ENCODE measurements at regions not wholly inside any gene's neighbourhood (a gene's known extent, or its start where the extent isn't known, plus 50 kb on each side); places are given as distances from the start of the nearest gene placed in this dataset.
A peak's percentile ranks its signal among the peaks of the same experiment; 100 is the strongest.

DNA sequence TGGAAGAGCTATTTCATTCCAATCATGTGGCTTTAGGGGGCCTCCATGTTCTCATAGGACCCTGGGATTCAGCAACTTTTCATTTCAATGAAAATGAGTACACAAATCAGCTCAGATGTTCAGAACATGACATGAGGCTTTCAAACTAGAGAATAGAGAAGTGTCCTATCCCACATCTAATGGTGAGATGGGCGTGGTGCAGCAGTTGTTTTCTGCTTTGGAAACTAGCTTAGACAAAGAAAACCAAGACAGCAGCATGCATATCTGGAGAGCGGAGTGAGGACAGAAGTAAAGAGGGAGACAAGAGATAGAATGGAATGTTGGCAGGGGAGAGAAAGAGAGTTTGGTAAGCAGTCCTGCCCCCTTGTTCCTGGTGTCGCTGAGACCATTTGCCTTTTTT, 1009.1 kb upstream of the IGFBP7 start:
- no peak overlapping the region for H3K4me3 ChIP-seq
- intact Hi-C loops (cut with DNase I) = no loop called here
- no peak for TF ChIP-seq POLR2AphosphoS5 (IDR thresholded peaks at IDR 0.05; ENCODE audit: insufficient read depth in 1 of 2, low read depth in 1 of 2)
- TF ChIP-seq POLR2A (IDR thresholded peaks at IDR 0.05) = no peak
- TF ChIP-seq, protein P1, sequence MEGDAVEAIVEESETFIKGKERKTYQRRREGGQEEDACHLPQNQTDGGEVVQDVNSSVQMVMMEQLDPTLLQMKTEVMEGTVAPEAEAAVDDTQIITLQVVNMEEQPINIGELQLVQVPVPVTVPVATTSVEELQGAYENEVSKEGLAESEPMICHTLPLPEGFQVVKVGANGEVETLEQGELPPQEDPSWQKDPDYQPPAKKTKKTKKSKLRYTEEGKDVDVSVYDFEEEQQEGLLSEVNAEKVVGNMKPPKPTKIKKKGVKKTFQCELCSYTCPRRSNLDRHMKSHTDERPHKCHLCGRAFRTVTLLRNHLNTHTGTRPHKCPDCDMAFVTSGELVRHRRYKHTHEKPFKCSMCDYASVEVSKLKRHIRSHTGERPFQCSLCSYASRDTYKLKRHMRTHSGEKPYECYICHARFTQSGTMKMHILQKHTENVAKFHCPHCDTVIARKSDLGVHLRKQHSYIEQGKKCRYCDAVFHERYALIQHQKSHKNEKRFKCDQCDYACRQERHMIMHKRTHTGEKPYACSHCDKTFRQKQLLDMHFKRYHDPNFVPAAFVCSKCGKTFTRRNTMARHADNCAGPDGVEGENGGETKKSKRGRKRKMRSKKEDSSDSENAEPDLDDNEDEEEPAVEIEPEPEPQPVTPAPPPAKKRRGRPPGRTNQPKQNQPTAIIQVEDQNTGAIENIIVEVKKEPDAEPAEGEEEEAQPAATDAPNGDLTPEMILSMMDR (IDR thresholded peaks at IDR 0.05) = no peak
- H3K9me3 ChIP-seq = no peaks in the 10 kb centered on the region
- no peaks in the 10 kb centered on the region for H3K36me3 ChIP-seq
- no peak for DNase-seq (ENCODE audit: extremely low spot score in 2 of 2)
- no peak overlapping the region for H3K27ac ChIP-seq
- no peaks in the 10 kb centered on the region for H3K27me3 ChIP-seq
- H3K4me1 ChIP-seq = no peaks in the 10 kb centered on the region

GRCh38 chr4:58113126-58113525, 1002.9 kb upstream of the IGFBP7 start:
- H3K27ac ChIP-seq = no peak overlapping the region
- DNase-seq (ENCODE audit: extremely low spot score in 2 of 2) = no peak
- no peaks in the 10 kb centered on the region for H3K36me3 ChIP-seq
- intact Hi-C loops (cut with DNase I) = no loop called here
- H3K27me3 ChIP-seq = no peaks in the 10 kb centered on the region
- TF ChIP-seq, protein P1 (IDR thresholded peaks at IDR 0.05) = no peak
- TF ChIP-seq POLR2AphosphoS5 (IDR thresholded peaks at IDR 0.05; ENCODE audit: insufficient read depth in 1 of 2, low read depth in 1 of 2) (no peak), POLR2A (IDR thresholded peaks at IDR 0.05) (no peak)
- no peaks in the 10 kb centered on the region for H3K9me3 ChIP-seq
- no peaks in the 10 kb centered on the region for H3K4me1 ChIP-seq
- H3K4me3 ChIP-seq = no peak overlapping the region

DNA sequence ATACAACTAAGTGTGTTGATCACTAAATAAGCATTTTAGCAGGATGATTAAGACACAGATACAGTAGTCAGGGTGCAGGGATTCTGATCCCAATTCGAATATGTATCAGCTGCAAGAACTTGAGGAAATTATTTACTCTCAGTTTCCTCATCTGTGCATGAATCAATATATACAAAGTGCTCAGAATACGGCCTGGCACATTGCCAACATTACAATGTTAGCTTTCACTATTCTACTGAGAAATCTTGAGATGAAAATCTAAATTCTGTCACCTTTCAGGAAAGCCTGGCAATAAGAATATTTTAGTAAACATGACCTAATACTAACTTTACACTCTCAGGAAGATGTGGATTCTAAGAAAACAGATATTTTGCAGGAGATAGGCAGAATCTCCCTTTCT, 1001.6 kb upstream of the IGFBP7 start:
- Histone ChIP-seq H3K27me3 (no peaks in the 10 kb centered on the region), H3K36me3 (no peaks in the 10 kb centered on the region), H3K4me1 (no peaks in the 10 kb centered on the region), H3K27ac (no peak overlapping the region), H3K4me3 (no peak overlapping the region), H3K9me3 (no peaks in the 10 kb centered on the region)
- DNase-seq (ENCODE audit: extremely low spot score in 2 of 2) = no peak
- no peak for TF ChIP-seq POLR2A (IDR thresholded peaks at IDR 0.05)
- TF ChIP-seq POLR2AphosphoS5 (IDR thresholded peaks at IDR 0.05; ENCODE audit: insufficient read depth in 1 of 2, low read depth in 1 of 2) = no peak
- TF ChIP-seq, protein P1 (IDR thresholded peaks at IDR 0.05) = no peak
- intact Hi-C loops (cut with DNase I) = no loop called here

DNA sequence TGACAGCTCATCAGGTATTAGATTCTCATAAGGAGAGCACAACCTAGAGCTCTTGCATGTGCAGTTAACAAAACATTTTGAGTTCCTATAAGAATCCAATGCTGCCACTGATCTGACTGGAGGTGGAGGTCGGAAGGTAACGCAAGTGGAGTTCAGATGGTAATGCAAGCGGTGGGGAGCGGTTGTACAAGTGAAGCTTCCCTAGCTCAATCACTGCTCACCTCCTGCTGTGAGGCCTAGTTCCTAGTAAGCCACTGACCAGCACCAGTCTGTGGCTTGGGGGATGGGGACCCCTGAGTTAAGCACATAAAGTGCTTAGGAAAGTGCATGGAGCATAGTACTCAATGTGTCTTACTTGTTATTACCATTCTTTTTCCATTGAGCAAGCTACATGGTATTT, 983.2 kb upstream of the IGFBP7 start:
- DNase-seq (ENCODE audit: extremely low spot score in 2 of 2) = no peak
- H3K4me1 ChIP-seq = no peaks in the 10 kb centered on the region
- H3K27me3 ChIP-seq = no peaks in the 10 kb centered on the region
- no peak overlapping the region for H3K27ac ChIP-seq
- intact Hi-C loops (cut with DNase I) = no loop called here
- no peaks in the 10 kb centered on the region for H3K9me3 ChIP-seq
- H3K36me3 ChIP-seq = no peaks in the 10 kb centered on the region
- H3K4me3 ChIP-seq = no peak overlapping the region
- no peak for TF ChIP-seq POLR2AphosphoS5 (IDR thresholded peaks at IDR 0.05; ENCODE audit: insufficient read depth in 1 of 2, low read depth in 1 of 2)
- TF ChIP-seq, protein P1 (IDR thresholded peaks at IDR 0.05) = no peak
- no peak for TF ChIP-seq POLR2A (IDR thresholded peaks at IDR 0.05)

DNA sequence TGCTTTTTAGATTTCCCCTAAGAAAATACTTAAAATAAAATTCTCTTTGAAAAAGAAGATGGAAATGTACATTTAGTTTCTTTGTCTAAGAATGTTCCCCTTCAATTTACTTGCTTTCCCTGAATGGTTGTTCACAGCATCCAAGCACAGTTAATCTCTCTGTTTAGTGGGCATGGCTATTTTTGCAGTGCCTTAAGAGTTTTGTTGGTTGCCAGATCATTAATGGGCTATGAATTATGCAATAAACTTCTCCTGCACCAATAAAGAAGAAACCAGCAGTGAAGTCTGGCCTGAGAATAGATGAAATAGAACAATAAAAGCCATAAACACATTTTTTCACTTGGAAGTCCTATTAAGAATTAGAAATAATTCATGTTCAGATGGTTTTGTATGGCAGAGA, 980.4 kb upstream of the IGFBP7 start:
- Histone ChIP-seq H3K27me3 (no peaks in the 10 kb centered on the region), H3K4me3 (no peak overlapping the region), H3K36me3 (no peaks in the 10 kb centered on the region), H3K9me3 (no peaks in the 10 kb centered on the region), H3K4me1 (no peaks in the 10 kb centered on the region), H3K27ac (no peak overlapping the region)
- intact Hi-C loops (cut with DNase I) = no loop called here
- no peak for DNase-seq (ENCODE audit: extremely low spot score in 2 of 2)
- peak in 1 of 2 donors; percentile 43 for TF ChIP-seq POLR2AphosphoS5 (IDR thresholded peaks at IDR 0.05; ENCODE audit: insufficient read depth in 1 of 2, low read depth in 1 of 2)
- no peak for TF ChIP-seq POLR2A (IDR thresholded peaks at IDR 0.05)

DNA sequence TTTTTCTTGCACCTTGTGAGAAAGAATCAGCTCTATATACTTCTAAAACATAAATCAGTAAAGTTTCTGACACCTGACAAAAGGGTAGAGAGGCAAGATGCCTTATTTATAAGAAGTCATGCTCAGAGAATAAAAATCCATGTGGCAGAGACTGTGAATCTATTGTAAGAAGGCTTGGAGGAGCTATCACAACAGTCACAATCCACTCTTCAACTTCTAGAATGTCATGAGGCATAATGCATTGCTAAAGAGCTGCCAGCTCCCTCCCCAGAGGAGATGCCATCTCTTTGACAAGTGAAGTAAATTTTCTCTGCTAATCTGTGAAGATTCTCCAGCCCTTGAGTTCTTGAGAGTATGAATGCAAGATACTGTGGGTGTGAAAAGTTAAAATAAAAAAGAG, 971.2 kb upstream of the IGFBP7 start:
- Histone ChIP-seq H3K9me3 (no peaks in the 10 kb centered on the region), H3K36me3 (no peaks in the 10 kb centered on the region), H3K27ac (no peak overlapping the region), H3K4me3 (no peak overlapping the region), H3K27me3 (no peaks in the 10 kb centered on the region), H3K4me1 (no peaks in the 10 kb centered on the region)
- DNase-seq (ENCODE audit: extremely low spot score in 2 of 2) = no peak
- intact Hi-C loops (cut with DNase I) = no loop called here
- no peak for TF ChIP-seq POLR2AphosphoS5 (IDR thresholded peaks at IDR 0.05; ENCODE audit: insufficient read depth in 1 of 2, low read depth in 1 of 2)
- TF ChIP-seq POLR2A (IDR thresholded peaks at IDR 0.05) = no peak
- TF ChIP-seq, protein P1 (IDR thresholded peaks at IDR 0.05) = no peak
